GF-D8 (cell line): ENCODE measurements at regions not wholly inside any gene's neighbourhood (a gene's known extent, or its start where the extent isn't known, plus 50 kb on each side); places are given as distances from the start of the nearest gene placed in this dataset.
"Not testable (repeated sequence)": the region's sequence is repeated elsewhere in the genome, so short reads cannot be mapped to it uniquely, and the experiment has no call there.

ENCODE experiments used
- DNase-seq: peaks from one replicate; lab custom pipeline; 2025; lab: John Stamatoyannopoulos, UW

DNA sequence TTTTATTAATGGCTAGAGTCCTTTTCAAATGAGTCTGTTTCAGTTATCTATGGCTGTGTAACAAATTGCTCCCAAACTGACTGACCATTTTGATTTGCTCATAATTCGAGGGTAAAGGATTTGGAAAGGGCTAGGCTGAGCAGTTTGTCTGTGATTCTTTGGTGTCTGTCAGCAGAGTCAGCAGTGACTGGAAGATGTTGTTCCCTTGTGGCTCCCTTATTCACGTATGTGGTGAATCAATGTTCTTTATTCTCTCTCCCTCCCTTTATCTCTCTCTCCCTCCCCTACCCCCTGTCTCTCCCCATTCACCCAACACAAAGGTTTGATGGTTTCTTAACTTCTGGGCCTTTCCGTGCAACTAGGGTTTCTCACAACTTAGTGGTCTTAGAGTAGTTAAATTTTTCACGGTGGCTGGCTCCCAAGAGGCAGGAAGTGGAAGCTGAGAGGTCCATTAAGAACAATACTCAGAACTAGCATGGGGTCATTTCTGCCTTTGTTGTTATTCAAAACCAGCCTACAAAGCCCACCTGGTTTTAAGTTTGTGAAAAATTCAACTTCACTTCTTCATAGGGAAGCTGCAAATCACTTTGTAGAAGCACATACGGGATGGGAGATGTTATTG, 772.5 kb upstream of the SLITRK1 start:
- no peak for DNase-seq

DNA sequence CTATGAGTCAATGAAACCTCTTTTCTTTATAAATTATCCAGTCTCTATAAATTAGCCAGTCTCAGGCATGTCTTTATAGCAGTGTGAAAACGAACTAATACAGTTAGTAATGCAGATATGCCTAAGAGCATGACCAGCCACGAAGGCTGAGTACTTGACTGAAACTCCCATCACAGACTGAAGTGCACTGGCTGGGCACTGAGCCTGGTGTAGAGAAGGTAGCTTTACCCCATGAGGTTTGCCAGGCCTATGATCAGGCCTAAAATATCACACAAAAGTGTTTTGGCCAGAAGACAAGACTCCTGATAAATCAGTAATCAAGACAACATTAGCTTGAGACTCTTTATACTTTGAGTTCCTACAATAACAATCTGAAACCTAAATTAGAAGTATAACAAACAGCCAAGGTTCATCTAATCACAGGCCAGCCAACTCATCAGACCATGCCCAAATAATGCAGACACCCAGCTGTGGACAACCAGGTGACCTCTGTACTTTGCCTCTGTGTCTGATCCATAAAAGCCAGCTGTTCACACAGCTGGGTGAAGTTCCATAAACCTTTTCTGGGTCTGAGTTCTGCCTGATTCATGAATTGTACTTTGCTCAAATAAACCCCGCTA, 771.8 kb upstream of the SLITRK1 start:
- DNase-seq = no peak

DNA sequence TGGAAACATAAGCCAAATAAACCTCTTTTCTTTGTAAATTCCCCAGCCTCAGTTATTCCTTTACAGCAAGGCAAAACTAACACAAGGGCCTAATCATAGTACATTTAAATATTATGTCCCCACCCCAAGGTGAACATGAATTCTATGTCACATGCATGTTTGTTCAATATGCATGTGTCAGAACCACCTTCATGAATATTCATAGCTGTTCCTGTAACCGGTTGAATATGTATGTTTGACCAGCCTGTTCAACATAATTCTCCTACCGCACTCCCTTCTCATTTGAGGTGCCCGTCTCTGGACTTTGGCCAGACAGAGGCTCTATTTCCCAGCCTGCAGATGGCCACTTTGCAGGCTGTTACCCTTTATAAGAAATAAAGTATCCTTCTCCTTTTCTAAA, 769.4 kb upstream of the SLITRK1 start:
- DNase-seq = no peak

DNA sequence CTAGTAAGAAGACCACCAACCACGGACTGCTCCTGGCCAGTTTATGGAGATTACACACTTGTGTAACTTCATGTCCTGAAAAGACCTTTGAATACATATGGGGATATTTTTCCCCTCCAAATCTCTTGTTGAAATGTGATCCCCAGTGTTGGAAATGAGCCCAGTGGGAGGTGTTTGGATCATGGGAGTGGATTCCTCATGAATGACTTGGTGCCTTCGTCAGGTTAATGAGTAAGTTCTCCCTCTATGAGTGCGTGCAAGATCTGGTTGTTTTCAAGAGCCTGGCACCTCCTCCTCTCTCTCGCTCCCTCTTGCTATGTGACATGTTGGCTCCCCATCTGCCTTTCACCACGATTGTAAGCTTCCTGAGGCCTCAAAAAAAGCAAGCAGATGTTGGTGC, 769.0 kb upstream of the SLITRK1 start:
- no peak for DNase-seq

DNA sequence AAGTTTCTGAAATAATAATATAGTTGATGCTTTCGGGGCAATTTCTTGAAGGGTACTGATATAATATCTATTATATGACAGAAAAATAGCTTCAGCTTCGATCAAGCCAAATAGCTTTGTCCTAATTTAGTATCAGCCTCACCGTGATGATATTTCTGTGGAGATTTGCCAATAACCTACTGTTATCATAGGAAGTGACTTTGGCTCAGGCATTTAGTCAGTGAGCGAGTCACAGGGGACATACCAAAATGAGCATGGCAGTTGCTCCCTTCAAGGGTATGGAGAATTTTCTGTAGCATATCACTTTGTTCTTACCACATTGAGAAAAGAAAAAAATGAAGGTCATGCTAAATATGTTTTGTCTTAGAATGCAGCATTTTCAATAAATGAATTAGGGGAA, 767.6 kb upstream of the SLITRK1 start:
- DNase-seq = no peak

DNA sequence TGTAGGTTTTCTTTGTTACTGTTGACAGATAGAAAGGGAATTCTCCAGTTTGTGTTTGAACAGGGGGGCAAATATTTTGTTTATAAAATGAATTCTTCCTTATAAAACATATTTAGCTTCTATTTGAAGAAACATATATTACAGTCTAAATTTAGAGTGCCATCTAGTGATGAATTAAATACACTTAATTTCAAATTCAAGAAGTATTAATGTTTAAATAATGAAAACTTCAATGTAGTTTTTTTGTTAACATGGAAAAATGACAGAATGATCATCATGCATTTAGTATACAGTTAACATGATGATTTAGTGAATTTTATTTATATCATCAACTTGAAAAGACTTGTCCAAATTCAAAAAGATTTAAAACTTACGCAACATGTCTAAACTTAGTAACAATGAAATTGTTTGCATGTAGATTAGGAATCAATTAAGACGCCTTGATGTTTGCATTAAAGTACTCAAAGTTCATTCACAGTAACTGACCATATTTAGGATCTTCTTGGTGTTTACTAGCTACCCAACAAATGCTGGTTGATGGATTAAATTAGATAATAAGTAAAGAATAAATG, 765.9 kb upstream of the SLITRK1 start:
- DNase-seq = no peak

DNA sequence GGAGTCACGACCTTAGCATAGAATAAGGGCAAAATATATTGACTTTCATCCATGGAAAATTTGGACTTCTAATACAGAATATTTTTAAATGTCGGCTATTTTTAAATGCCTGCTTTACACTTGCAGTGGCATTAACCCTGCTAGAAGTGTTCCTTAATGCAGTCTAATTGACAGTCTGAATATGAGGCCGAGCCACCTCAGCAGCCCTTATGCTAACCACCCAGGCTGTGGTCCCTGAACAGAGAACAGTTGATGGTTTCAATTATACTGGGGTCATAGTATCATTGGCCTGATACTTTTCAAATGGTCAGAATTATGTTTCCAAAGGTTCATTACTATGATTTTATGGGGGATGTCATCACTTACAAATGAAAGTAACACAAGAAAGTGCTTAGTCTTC, 764.7 kb upstream of the SLITRK1 start:
- no peak for DNase-seq

DNA sequence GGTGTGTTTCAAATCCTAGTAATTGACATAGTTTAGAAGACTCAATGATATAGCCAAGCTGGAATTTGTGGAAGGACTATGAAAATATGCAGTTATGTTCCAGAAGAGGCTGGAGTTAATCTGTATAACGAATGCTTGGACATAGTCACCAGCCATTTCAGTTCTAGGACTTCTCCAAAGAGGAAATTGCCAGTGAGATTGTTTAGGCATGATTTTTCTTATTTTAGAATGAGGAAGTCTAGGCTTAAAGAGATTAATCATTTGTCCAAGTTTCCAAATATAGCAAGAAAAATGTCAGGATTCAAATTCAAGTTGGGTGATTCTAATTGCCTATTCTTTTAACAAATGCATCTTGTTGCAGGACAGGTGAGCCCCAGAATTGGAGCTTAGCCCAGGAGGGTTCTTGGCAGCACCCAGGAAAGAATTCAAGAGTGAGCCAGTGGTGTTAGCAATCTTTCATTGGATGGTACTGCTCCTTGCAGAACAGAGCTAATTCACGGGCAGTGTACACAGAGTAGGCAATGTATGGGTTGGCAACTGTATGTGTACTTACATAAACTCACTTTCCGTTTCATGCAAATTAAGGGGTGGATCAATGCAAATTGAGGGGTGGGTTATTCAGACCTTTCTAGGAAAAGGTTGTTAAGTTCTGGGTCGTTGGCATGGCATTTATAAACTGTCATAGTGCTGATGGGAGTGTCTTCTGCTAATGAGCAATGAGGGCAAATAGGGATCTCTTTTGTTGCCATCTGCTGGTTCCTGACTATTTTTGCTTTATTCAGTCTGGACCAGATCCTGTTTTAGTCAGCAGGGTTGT, 763.1 kb upstream of the SLITRK1 start:
- no peak for DNase-seq

DNA sequence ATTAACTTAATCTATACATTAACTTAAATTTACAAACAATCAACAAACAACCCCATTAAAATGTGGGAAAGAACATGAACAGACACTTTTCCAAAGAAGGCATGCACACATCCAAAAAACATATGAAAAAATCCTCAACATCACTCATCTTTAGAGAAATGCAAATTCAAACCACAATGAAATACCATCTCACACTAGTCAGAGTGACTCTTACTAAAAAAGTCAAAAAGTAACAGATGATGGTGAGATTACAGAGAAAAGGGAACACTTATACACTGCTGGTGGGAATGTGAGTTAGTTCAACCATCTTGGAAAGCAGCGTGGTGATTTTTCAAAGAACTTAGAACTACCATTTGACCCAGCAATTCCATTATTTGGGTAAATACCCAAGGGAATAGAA, 759.2 kb upstream of the SLITRK1 start:
- no peak for DNase-seq

DNA sequence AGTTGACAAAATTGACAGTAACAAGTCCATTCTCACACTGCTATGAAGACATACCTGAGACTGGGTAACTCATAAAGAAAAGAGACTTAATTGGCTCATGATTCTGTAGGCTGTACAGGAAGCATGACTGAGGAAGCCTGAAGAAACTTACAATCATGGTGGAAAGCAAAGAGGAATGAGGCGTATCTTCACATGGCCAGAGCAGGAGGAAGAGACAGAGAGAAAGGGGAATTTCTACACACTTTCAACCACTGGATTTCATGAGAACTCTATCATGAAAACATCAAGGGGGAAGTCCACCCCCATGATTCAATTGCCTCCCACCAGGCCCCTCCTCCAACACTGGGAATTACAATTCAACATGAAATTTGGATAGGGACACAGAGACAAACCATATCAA, 758.4 kb upstream of the SLITRK1 start:
- DNase-seq = no peak

DNA sequence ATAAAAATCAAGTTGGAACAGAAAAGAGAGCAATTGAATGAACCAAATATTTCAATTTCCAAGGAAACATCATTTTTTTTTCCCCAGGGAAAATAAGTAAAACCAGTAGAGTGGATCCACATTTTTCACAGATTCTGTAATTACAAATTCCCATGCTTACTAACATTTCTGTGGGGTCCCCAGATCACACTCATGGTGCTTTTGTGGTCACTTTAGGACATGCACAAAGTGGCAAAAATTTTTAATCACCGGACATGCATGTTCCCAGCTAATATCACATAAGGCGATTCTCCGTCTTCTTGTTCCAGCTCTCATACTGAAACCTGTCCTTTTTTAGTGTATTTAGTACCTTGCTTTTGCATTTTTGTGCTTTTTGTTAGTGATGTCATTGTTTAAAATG, 748.2 kb upstream of the SLITRK1 start:
- no peak for DNase-seq

DNA sequence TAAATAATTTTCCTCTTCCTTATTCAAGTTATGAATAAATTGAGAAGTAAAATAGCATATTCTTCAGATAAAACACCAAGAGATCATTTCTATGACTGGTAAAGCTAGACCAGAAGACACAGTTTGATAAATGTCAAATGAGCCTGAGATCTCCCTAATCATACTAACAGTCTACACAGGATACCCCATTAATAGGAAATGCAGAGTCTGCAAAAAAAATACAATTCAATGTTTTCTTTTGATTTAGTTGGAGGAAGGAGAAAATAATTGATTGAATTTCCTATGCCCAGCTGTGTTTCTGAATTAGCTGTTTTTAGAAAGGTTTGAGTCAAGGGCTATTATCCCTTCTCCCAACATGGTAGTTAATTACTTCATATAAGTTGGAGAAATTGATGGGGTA, 734.6 kb upstream of the SLITRK1 start:
- no peak for DNase-seq

DNA sequence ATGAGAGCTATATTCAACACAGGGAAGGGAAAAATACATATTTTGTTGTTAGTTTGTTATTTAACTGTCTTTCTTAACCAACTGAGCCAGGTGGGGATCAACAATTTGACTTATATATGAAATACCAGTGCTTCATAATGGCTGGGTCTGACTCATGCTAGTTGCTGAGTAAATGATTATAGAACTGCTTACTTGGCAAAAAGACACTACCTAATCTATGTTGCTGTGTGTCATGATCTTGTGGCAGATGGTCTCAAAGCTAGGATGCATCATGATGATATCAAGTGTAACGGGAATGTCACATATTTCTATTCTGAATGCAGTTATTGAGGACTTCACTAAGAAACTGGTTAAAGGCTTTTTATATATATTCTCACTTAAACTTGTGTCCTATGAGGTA, 727.4 kb upstream of the SLITRK1 start:
- no peak for DNase-seq

DNA sequence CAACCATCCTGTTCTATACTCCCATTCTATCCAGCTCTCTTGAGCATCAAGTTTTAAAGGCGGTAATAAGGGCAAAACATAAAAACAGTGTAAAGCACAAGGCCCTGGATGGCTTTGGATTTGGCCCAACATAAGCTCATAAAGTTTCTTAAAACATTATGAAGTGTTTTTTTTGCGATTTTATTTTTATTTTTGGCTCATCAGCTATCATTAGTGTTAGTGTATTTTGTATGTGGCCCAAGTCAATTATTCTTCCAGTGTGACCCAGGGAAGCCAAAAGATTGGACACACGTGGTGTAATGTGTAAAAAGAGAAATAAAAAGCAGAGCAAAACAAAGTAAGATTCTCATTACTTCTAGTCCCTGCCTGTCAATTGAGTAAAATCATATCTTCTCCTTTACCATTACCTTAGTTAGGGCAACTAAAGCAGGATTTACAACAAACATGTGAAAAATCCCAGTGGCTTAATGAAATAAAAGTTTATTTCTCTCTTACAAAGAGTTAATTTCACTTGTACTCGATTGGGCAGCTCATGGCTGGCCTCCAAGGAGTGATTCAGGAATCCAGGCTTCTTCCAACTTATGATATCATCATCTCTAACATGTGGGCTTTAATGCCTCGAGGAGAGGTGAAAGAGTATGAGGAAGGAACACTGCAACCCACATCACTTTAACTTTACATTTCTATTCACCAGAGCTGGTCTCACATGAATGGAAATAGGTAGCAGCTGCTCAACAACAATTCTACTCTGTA, 725.2 kb upstream of the SLITRK1 start:
- no peak for DNase-seq

DNA sequence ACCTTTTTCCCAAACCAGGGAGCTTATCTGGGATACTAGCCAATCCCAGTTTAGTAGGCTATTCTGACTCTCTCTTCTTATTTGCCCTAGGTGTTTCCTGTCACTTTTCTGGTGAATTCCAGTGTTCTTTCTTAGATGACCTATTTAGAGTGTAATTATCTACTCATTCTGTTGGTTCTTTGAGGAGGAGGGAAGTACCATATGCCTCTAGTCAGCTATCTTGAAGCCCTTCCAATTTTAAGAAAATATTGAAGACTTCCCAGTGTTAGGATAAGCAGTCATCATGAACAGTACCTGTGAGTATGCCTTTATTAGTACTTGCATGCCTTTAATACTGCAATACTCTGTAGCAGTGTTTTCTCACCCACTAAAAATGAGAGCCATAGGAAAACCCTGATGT, 724.3 kb upstream of the SLITRK1 start:
- no peak for DNase-seq

DNA sequence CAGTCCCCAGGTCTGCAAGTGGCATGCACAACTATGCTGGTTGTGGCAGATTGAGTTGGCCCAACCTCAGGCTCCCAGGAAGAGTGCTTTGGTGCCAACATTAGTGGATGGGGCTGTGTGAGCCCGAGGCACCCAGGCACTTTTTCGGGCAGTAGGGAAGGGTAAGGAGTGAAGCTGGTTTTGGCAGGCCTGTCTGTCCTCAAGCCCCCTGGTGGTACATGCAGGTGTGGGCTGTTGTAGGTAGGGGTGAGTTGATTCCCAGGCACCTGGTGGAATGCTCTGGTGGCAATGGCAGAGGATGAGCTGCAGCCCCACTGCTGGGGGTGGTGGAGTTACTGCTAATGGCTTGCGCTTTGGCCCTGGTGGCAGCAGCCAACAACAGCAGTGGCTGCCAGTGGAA, 723.7 kb upstream of the SLITRK1 start:
- DNase-seq = no peak

DNA sequence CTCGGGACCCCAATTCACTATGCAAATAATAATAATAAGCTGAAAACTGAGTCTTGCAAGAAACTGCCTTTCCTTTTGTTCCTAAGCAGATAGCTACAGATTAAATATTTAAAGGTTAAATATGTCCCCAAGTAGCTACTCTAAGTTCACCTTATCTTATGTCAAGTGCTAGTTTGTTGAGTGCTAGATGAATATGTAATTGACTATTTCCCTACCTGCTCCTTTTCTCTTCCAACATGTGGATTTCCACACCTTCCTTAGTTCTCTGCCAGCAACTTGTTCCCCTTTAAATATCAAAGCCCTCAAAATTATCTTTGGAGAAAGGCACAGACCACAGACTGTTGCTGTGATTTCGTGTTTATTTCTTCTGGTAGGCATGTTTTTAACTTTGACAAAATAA, 709.2 kb upstream of the SLITRK1 start:
- no peak for DNase-seq

DNA sequence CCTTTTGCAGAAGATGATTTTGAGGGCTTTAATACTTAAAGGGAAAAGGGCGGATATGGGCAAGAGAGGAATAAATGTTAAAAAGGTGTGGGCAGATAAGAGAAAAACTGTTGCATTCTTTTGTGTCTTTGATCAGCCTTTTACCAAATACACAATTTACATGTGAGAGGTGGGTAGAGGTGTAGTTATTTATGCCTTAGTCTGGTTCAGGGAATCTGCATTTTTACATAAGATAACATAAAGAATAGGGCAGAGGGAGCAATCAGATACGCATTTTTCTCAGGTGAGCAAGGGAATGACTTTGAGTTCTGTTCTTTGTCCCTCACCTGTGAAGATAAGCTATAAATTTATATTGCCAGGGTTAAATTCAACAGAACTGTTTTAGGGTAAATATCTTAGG, 708.4 kb upstream of the SLITRK1 start:
- no peak for DNase-seq

DNA sequence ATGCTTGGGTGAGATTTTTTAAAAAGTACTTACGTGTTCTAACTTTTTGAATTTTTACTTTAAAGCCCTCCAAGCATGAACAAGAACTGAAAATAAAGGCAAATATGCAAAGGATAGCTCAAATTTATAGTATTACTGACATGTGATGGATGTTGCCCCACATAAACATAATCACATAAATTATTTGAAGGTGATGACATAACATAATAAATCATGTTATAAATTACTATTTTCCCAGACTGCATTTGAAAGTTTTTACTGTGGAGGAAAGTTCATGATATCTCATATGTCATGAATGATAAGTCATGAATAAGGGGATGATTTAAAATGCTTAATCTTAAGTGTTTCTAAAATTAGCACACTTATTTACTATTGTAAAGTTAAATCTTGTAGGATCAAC, 705.7 kb upstream of the SLITRK1 start:
- DNase-seq = no peak

DNA sequence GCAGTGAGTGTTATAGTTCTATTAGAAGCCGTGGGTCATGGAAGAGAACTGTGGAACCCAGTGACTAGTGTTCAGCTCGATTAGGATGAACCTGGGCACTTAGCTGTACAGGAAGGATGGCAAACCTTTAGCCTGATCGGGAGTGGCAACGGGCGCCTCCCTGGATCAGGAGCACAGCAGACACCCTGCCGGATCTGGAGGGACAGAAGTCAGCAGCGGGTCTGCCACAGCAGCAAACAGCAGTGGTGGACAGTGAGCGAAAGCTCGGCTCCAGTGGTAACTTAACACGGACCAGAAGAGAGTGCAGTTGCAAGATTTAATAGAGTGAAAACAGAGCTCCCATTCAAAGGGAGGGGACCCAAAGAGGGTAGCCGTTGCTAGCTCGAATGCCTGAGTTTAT, 697.6 kb upstream of the SLITRK1 start:
- not testable (repeated sequence) for DNase-seq

DNA sequence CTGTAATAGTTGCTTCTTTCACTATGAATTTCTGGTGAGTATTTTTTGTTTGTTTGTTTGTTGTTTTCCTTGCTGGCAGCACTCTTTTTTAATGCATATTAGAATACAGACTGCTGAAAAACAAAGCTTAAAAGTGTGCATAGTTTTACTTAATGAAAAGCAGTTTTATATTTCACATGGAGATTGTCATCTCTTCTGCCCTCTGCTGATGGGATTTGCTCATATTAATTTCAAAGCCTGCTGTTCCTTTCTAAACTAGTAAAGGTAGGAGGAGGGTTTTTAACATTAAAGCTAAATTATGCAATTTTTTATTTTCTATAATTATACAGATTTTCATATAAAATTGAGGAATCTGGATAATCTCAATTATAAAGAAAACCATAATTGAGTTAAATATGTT, 692.6 kb upstream of the SLITRK1 start:
- DNase-seq = no peak

DNA sequence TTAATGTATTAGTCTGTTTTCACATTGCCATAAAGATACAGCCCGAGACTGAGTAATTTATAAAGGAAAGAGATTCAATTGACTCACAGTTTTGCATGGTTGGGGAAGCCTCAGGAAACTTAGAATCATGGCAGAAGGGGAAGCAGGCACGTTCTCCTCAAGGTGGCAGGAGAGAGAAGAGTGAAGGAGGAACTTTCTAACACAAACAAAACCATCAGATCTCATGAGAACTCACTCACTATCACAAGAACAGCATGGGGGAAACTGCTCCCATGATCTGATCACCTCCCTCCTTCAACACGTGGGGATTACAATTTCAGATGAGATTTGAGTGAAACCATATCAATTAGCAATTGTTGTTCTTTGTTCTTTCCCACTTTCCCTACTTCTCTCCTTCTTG, 689.0 kb upstream of the SLITRK1 start:
- DNase-seq = no peak
